DOHH2 (cell line): ENCODE measurements at regions not wholly inside any gene's neighbourhood (a gene's known extent, or its start where the extent isn't known, plus 50 kb on each side); places are given as distances from the start of the nearest gene placed in this dataset.

Experiments
- H3F3A ChIP-seq: fragments of 200-600 bp; sonication (generic), shearing (Covaris generic); 2 replicates; pipeline ENCODE4 v1.6.0; 2016; ENCODE audit warnings: antibody characterized with exemption, mild to moderate bottlenecking; ENCODE audit not compliant: control insufficient read depth, insufficient read depth
- H3K27ac ChIP-seq: fragments of 200-600 bp; sonication (generic); 2 replicates; pipeline ENCODE4 v1.5.1; 2014; ENCODE audit warnings: low read depth, mild to moderate bottlenecking, low read length, moderate library complexity
- H3K27me3 ChIP-seq: fragments of 200-600 bp; sonication (generic); 2 replicates; pipeline ENCODE4 v1.6.1; 2014; ENCODE audit warnings: mild to moderate bottlenecking, low read length, mixed read lengths; ENCODE audit not compliant: control insufficient read depth
- H3K36me3 ChIP-seq: fragments of 200-600 bp; sonication (generic); 2 replicates; pipeline ENCODE4 v1.6.1; 2014; ENCODE audit warnings: mild to moderate bottlenecking, low read length, moderate library complexity, mixed read lengths; ENCODE audit not compliant: control insufficient read depth
- H3K4me1 ChIP-seq: fragments of 200-600 bp; sonication (generic); 2 replicates; pipeline ENCODE4 v1.6.1; 2014; ENCODE audit warnings: mild to moderate bottlenecking, low read length, mixed read lengths; ENCODE audit not compliant: control insufficient read depth
- H3K4me2 ChIP-seq: fragments of 200-600 bp; sonication (generic); 2 replicates; pipeline ENCODE4 v1.6.0; 2014; ENCODE audit warnings: mild to moderate bottlenecking, low read length, moderate library complexity
- H3K4me3 ChIP-seq: fragments of 200-600 bp; sonication (generic); 2 replicates; pipeline ENCODE4 v1.5.1; 2014; ENCODE audit warnings: mild to moderate bottlenecking, low read length, mixed read lengths
- H3K79me2 ChIP-seq: fragments of 200-600 bp; sonication (generic); 2 replicates; pipeline ENCODE4 v1.6.1; 2014; ENCODE audit warnings: mild to moderate bottlenecking, low read length, mixed read lengths; ENCODE audit not compliant: control insufficient read depth
- H3K9me2 ChIP-seq: fragments of 200-600 bp; sonication (generic); replicated peaks from 2 replicates; pipeline ENCODE4 v1.6.1; 2014; ENCODE audit warnings: mild to moderate bottlenecking, low read length, mixed read lengths; ENCODE audit not compliant: control insufficient read depth
- H3K9me3 ChIP-seq: fragments of 200-600 bp; sonication (generic); 2 replicates; pipeline ENCODE4 v1.6.1; 2014; ENCODE audit warnings: antibody characterized with exemption, low read length, mixed read lengths; ENCODE audit not compliant: control insufficient read depth, insufficient read depth
- H4K20me1 ChIP-seq: fragments of 200-600 bp; sonication (generic); 2 replicates; pipeline ENCODE4 v1.6.0; 2014; ENCODE audit warnings: low read depth, mild to moderate bottlenecking, antibody characterized with exemption, low read length, moderate library complexity; ENCODE audit not compliant: control insufficient read depth, insufficient read depth
- CTCF ChIP-seq: fragments of 200-600 bp; sonication (generic); IDR thresholded peaks from one replicate; pipeline ENCODE4 v1.5.1; 2014; ENCODE audit warnings: antibody characterized with exemption, mild to moderate bottlenecking, low read depth, low read length; ENCODE audit not compliant: poor library complexity, severe bottlenecking
- EZH2phosphoT487 ChIP-seq: fragments of 200-600 bp; sonication (generic); IDR thresholded peaks from 2 replicates; pipeline ENCODE4 v1.6.1; 2017; ENCODE audit warnings: borderline replicate concordance, mild to moderate bottlenecking, antibody characterized with exemption, low read length, moderate library complexity, mixed read lengths

GRCh38 chr1:116207126-116207735 is 96.0 kb downstream of the MAB21L3 start:
- no peak overlapping the region for H3K27ac ChIP-seq
- no peaks in the 10 kb centered on the region for H3K9me2 ChIP-seq
- 0 out of 2 replicates have a peak, but pooled peaks cover 2% of the 10 kb centered on the region for H3F3A ChIP-seq
- no peaks in the 10 kb centered on the region for H3K9me3 ChIP-seq
- H3K4me2 ChIP-seq: no peak overlapping the region
- no peaks in the 10 kb centered on the region for H3K4me1 ChIP-seq
- H3K36me3 ChIP-seq: no peaks in the 10 kb centered on the region
- H4K20me1 ChIP-seq: no peaks in the 10 kb centered on the region
- no peaks in the 10 kb centered on the region for H3K27me3 ChIP-seq
- no peaks in the 10 kb centered on the region for H3K79me2 ChIP-seq
- H3K4me3 ChIP-seq: no peak overlapping the region
- TF ChIP-seq CTCF (no peak), EZH2phosphoT487 (no peak)

- H3K4me1 ChIP-seq: no peaks in the 10 kb centered on the region
- no peaks in the 10 kb centered on the region for H3K9me3 ChIP-seq
- H4K20me1 ChIP-seq: no peaks in the 10 kb centered on the region
- H3K27me3 ChIP-seq: no peaks in the 10 kb centered on the region
- TF ChIP-seq CTCF (no peak), EZH2phosphoT487 (no peak)
- H3F3A ChIP-seq: 0 out of 2 replicates have a peak, but pooled peaks cover 2% of the 10 kb centered on the region
- H3K79me2 ChIP-seq: no peaks in the 10 kb centered on the region
- H3K4me2 ChIP-seq: no peak overlapping the region
- no peaks in the 10 kb centered on the region for H3K9me2 ChIP-seq
- no peaks in the 10 kb centered on the region for H3K36me3 ChIP-seq
- H3K4me3 ChIP-seq: no peak overlapping the region
- no peak overlapping the region for H3K27ac ChIP-seq
Measured at GRCh38 chr1:116208136-116208535, 96.9 kb downstream of the MAB21L3 start.

GRCh38 chr1:116211294-116211693 is 100.1 kb downstream of the MAB21L3 start:
- Histone ChIP-seq H3K27ac (no peak overlapping the region), H3K9me2 (no peaks in the 10 kb centered on the region), H3F3A (no peaks in the 10 kb centered on the region), H3K4me2 (no peak overlapping the region), H3K36me3 (no peaks in the 10 kb centered on the region), H3K4me3 (no peak overlapping the region), H3K9me3 (no peaks in the 10 kb centered on the region), H4K20me1 (no peaks in the 10 kb centered on the region), H3K79me2 (no peaks in the 10 kb centered on the region), H3K27me3 (no peaks in the 10 kb centered on the region), H3K4me1 (no peaks in the 10 kb centered on the region)
- TF ChIP-seq EZH2phosphoT487: no peak
- no peak for TF ChIP-seq CTCF
